Stomach (tissue), 4 donors: ENCODE measurements at regions not wholly inside any gene's neighbourhood (a gene's known extent, or its start where the extent isn't known, plus 50 kb on each side); places are given as distances from the start of the nearest gene placed in this dataset.

Source experiments
- EP300 ChIP-seq: sonication (generic); formaldehyde crosslinking; IDR thresholded peaks from one replicate; pipeline ENCODE4 v1.6.1; 2017; ENCODE audit warnings: antibody characterized with exemption
- POLR2A ChIP-seq, 4 donors: fragments of 450-650 bp; IDR thresholded peaks; one replicate each; pipeline ENCODE4 v1.6.1; 2016; ENCODE audit warnings: antibody characterized with exemption in 4 of 4, control low read depth in 2 of 4, mild to moderate bottlenecking in 1 of 4, moderate library complexity in 1 of 4
- TF ChIP-seq, protein P1 (sequence below), 7 experiments: fragments of 450-650 bp in 4 of 7; fragments of 200-600 bp in 3 of 7; sonication (generic) in 3 of 7; IDR thresholded peaks; one replicate each; pipeline ENCODE4 v1.5.1; 2016 to 2019; ENCODE audit warnings: antibody characterized with exemption in 7 of 7, control low read depth in 2 of 7, mild to moderate bottlenecking in 1 of 7

DNA sequence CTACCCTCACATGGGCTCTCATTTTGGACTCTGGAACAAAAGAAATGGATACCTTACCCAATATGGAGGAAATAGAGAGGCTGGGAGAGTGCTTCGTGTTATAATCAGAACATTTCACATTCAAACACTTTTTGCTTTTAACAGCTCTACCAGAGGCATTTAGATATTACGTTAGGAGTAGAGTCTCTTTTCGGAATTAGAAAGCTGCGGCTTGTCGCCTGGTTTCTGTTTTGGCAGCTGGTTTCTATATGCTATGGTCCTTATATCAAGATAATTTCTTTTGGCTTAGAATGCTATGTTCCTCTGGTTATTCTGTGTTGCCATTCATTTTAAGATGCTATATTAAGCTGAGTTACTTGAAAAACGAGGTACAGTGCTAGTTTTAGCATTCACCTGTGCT is 392.8 kb upstream of the GALNT5 start:
- TF ChIP-seq POLR2A (IDR thresholded peaks at IDR 0.05) (no peak), EP300 (no peak)
- TF ChIP-seq, protein P1, sequence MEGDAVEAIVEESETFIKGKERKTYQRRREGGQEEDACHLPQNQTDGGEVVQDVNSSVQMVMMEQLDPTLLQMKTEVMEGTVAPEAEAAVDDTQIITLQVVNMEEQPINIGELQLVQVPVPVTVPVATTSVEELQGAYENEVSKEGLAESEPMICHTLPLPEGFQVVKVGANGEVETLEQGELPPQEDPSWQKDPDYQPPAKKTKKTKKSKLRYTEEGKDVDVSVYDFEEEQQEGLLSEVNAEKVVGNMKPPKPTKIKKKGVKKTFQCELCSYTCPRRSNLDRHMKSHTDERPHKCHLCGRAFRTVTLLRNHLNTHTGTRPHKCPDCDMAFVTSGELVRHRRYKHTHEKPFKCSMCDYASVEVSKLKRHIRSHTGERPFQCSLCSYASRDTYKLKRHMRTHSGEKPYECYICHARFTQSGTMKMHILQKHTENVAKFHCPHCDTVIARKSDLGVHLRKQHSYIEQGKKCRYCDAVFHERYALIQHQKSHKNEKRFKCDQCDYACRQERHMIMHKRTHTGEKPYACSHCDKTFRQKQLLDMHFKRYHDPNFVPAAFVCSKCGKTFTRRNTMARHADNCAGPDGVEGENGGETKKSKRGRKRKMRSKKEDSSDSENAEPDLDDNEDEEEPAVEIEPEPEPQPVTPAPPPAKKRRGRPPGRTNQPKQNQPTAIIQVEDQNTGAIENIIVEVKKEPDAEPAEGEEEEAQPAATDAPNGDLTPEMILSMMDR (IDR thresholded peaks at IDR 0.05), result no peak
